ENCODE measurements at regions not wholly inside any gene's neighbourhood (a gene's known extent, or its start where the extent isn't known, plus 50 kb on each side); places are given as distances from the start of the nearest gene placed in this dataset.

DNA sequence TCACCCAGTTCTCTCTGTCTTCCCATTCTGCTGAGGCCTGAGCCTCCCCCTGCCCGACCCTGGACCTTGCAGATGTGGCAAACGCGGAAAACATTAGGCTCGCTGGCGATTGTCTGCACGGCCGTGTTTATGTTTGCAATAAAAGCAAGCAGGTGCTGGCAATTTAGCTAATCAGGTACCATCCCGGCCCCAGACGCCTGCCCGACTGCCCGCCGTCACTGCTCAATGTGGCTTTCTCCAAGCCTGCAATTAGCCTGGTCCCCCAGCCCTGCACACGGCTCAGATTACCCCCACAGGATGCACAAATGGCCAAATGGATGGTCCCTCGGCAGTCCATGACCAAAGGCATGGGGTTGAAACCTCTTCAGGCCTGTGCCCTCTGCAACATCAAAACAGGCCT, 259.7 kb downstream of the MN1 start:
- no peaks in the 10 kb centered on the region for H3K79me2 ChIP-seq (ENCODE audit: insufficient read depth, low read length)
- H2BK120ac ChIP-seq (ENCODE audit: low read depth, low read length, poor library complexity, severe bottlenecking) = no peak overlapping the region
- no peak overlapping the region for H4K91ac ChIP-seq (ENCODE audit: insufficient read length, low read depth, low read length)
- Mint-ChIP-seq H3K4me1 (peaks cover 25 to 49% of the 10 kb centered on the region in 2 experiments), H3K27me3 (ENCODE audit: low read depth) (peaks cover 19% of the 10 kb centered on the region), H3K4me3 (no peak overlapping the region), H3K27ac (peak overlapping the region in 1 of 3 experiments; percentile 87; a peak in 1 of 7 replicates), H3K36me3 (ENCODE audit: insufficient read depth in 1 of 3, low read depth in 3 of 3) (no peaks in the 10 kb centered on the region), H3K9me3 (no peaks in the 10 kb centered on the region)
- H4K20me1 ChIP-seq (ENCODE audit: control insufficient read depth, insufficient read depth, insufficient read length) = no peaks in the 10 kb centered on the region
- H3K79me1 ChIP-seq (ENCODE audit: insufficient read depth, low read depth, low read length, poor library complexity, severe bottlenecking) = no peaks in the 10 kb centered on the region
- TF ChIP-seq, protein P1, sequence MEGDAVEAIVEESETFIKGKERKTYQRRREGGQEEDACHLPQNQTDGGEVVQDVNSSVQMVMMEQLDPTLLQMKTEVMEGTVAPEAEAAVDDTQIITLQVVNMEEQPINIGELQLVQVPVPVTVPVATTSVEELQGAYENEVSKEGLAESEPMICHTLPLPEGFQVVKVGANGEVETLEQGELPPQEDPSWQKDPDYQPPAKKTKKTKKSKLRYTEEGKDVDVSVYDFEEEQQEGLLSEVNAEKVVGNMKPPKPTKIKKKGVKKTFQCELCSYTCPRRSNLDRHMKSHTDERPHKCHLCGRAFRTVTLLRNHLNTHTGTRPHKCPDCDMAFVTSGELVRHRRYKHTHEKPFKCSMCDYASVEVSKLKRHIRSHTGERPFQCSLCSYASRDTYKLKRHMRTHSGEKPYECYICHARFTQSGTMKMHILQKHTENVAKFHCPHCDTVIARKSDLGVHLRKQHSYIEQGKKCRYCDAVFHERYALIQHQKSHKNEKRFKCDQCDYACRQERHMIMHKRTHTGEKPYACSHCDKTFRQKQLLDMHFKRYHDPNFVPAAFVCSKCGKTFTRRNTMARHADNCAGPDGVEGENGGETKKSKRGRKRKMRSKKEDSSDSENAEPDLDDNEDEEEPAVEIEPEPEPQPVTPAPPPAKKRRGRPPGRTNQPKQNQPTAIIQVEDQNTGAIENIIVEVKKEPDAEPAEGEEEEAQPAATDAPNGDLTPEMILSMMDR (conservative IDR thresholded peaks at IDR 0.05) = no peak
- no peak for DNase-seq
- H3K27ac ChIP-seq (ENCODE audit: insufficient read length, low read depth, low read length) = no peak overlapping the region
- H3K9me3 ChIP-seq (ENCODE audit: control insufficient read depth, low read depth, low read length) = no peaks in the 10 kb centered on the region
- no peak overlapping the region for H3K18ac ChIP-seq (ENCODE audit: insufficient read length, low read depth, low read length)
- H2AK5ac ChIP-seq (ENCODE audit: insufficient read length, low read length) = no peak overlapping the region
- H2BK20ac ChIP-seq (ENCODE audit: low read depth, low read length, poor library complexity, severe bottlenecking) = no peak overlapping the region
- H2BK12ac ChIP-seq (ENCODE audit: insufficient read length, low read depth, low read length) = no peak overlapping the region
- H4K5ac ChIP-seq (ENCODE audit: insufficient read length, low read depth, low read length) = no peak overlapping the region
- no peak overlapping the region for H3K4me2 ChIP-seq (ENCODE audit: insufficient read depth, insufficient read length, low read length)
- H3K14ac ChIP-seq (ENCODE audit: insufficient read depth, low read length) = no peak overlapping the region; the same call in 1 of the 2 replicates
- no peak overlapping the region for H3K9ac ChIP-seq (ENCODE audit: extremely low read depth, insufficient read length, low read length)
- H2BK15ac ChIP-seq (ENCODE audit: low read depth, low read length) = no peak overlapping the region
- no peak overlapping the region for H2BK5ac ChIP-seq (ENCODE audit: insufficient read length, low read length)
- H3K4ac ChIP-seq (ENCODE audit: low read depth, low read length) = no peak overlapping the region
- H3K27me3 ChIP-seq (ENCODE audit: insufficient read depth, low read length) = no peaks in the 10 kb centered on the region; the same call in 1 of the 2 replicates
- H3K23me2 ChIP-seq (ENCODE audit: insufficient read length, low read depth, low read length, poor library complexity, severe bottlenecking) = no peaks in the 10 kb centered on the region
- WGBS (ENCODE audit: extremely low coverage, insufficient read length, low lambda C conversion rate) = no CpG with 5 or more reads among the region's 14 CpGs
- H3K4me1 ChIP-seq (ENCODE audit: insufficient read depth, low read length) = no peaks in the 10 kb centered on the region; the same call in 1 of the 2 replicates
- H3K23ac ChIP-seq (ENCODE audit: insufficient read length, low read depth, low read length) = no peak overlapping the region
- no peak overlapping the region for H3T11ph ChIP-seq (ENCODE audit: low read length)
- H3K56ac ChIP-seq (ENCODE audit: insufficient read length, low read depth, low read length) = no peak overlapping the region
- no peak overlapping the region for H4K8ac ChIP-seq (replicated peaks; ENCODE audit: insufficient read length, low read depth, low read length)
- no peak overlapping the region for H2AFZ ChIP-seq (ENCODE audit: low read length)
